ENCODE measurements at regions not wholly inside any gene's neighbourhood (a gene's known extent, or its start where the extent isn't known, plus 50 kb on each side); places are given as distances from the start of the nearest gene placed in this dataset.
"Not testable (repeated sequence)": the region's sequence is repeated elsewhere in the genome, so short reads cannot be mapped to it uniquely, and the experiment has no call there.

GRCh38 chr16:29118301-29118957 lies 133.6 kb downstream of the LAT start:
- DNase-seq (ENCODE audit: low spot score); intact Hi-C loops (cut with DNase I): not testable (repeated sequence)

GRCh38 chr16:29117631-29118030 lies 132.8 kb downstream of the LAT start:
- intact Hi-C loops (cut with DNase I) = no loop called here
- DNase-seq (ENCODE audit: low spot score) = no peak

- intact Hi-C loops (cut with DNase I) = no loop called here
- no peak for DNase-seq (ENCODE audit: low spot score)
These were observed 132.1 kb downstream of the LAT start for GRCh38 chr16:29116980-29117379.

GRCh38 chr16:29116207-29116606 lies 131.4 kb downstream of the LAT start:
- intact Hi-C loops (cut with DNase I) = not testable (repeated sequence)

GRCh38 chr16:29115802-29116141 lies 130.9 kb downstream of the LAT start:
- intact Hi-C loops (cut with DNase I); DNase-seq (ENCODE audit: low spot score): not testable (repeated sequence)

More at GRCh38 chr16:29116207-29116606, 131.4 kb downstream of the LAT start:
- DNase-seq (ENCODE audit: low spot score) = not testable (repeated sequence)

GRCh38 chr16:29114989-29115801 lies 130.3 kb downstream of the LAT start:
- DNase-seq (ENCODE audit: low spot score) = peak; percentile 88
- intact Hi-C loops (cut with DNase I) = not testable (repeated sequence)

GRCh38 chr16:29114574-29114973 lies 129.7 kb downstream of the LAT start:
- no peak for DNase-seq (ENCODE audit: low spot score)
- intact Hi-C loops (cut with DNase I) = no loop called here

- intact Hi-C loops (cut with DNase I); DNase-seq (ENCODE audit: low spot score): not testable (repeated sequence)
These were observed 128.6 kb downstream of the LAT start for GRCh38 chr16:29113446-29113845.

GRCh38 chr16:29112755-29113347 lies 128.0 kb downstream of the LAT start:
- intact Hi-C loops (cut with DNase I) = no loop called here
- no peak for DNase-seq (ENCODE audit: low spot score)

- intact Hi-C loops (cut with DNase I) = not testable (repeated sequence)
These were observed 127.2 kb downstream of the LAT start for GRCh38 chr16:29111901-29112680.

GRCh38 chr16:29111421-29111820 lies 126.6 kb downstream of the LAT start:
- no peak for DNase-seq (ENCODE audit: low spot score)
- intact Hi-C loops (cut with DNase I) = no loop called here

More at GRCh38 chr16:29111901-29112680, 127.2 kb downstream of the LAT start:
- DNase-seq (ENCODE audit: low spot score) = not testable (repeated sequence)

- intact Hi-C loops (cut with DNase I); DNase-seq (ENCODE audit: low spot score): not testable (repeated sequence)
These were observed 123.8 kb downstream of the LAT start for GRCh38 chr16:29108625-29109169.

GRCh38 chr16:29107299-29107698 lies 122.4 kb downstream of the LAT start:
- intact Hi-C loops (cut with DNase I) = no loop called here
- no peak for DNase-seq (ENCODE audit: low spot score)

GRCh38 chr16:29106259-29106908 lies 121.5 kb downstream of the LAT start:
- DNase-seq (ENCODE audit: low spot score); intact Hi-C loops (cut with DNase I): not testable (repeated sequence)

GRCh38 chr16:29104600-29104999 lies 119.7 kb downstream of the LAT start:
- intact Hi-C loops (cut with DNase I); DNase-seq (ENCODE audit: low spot score): not testable (repeated sequence)

- DNase-seq (ENCODE audit: low spot score); intact Hi-C loops (cut with DNase I): not testable (repeated sequence)
These were observed 113.1 kb downstream of the LAT start for GRCh38 chr16:29097965-29098364.

- intact Hi-C loops (cut with DNase I) = not testable (repeated sequence)
These were observed 110.1 kb downstream of the LAT start for GRCh38 chr16:29094729-29095624.

GRCh38 chr16:29094325-29094724 lies 109.5 kb downstream of the LAT start:
- intact Hi-C loops (cut with DNase I); DNase-seq (ENCODE audit: low spot score): not testable (repeated sequence)

More at GRCh38 chr16:29094729-29095624, 110.1 kb downstream of the LAT start:
- DNase-seq (ENCODE audit: low spot score) = not testable (repeated sequence)

Measured in posterior vena cava (tissue), 2 donors.